ENCODE measurements at regions not wholly inside any gene's neighbourhood (a gene's known extent, or its start where the extent isn't known, plus 50 kb on each side); places are given as distances from the start of the nearest gene placed in this dataset.
"Not testable (repeated sequence)": the region's sequence is repeated elsewhere in the genome, so short reads cannot be mapped to it uniquely, and the experiment has no call there.

DNA sequence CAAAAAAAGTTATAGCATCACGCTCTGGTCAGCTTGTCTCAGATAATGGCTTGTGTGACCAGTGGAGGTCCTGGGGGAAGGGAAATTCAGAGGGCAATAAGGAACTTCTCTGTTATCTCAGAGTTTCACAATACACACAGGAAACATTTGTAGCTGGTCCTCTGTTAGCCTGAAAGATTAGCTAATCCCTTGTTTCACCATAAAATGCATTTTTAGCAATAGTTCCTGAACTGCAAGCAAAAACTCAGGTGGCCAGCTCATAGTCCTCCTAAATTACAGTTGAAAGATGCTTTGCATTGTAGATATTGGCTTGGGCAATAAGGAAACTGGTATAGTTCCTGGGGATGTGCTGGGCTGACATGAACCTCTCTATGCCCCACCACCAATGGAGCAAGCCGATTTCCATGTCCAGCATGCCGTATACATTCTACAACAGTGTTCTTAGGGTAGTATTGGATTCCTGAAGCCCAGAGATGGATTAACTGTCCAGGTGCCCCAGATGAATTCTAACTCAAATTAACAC is 141.5 kb upstream of the TBL1XR1 start:
- DNase-seq (ENCODE audit: low read depth in 2 of 2) = no peak

GRCh38 chr3:177339220-177339703 is 142.0 kb upstream of the TBL1XR1 start:
- not testable (repeated sequence) for DNase-seq (ENCODE audit: low read depth in 2 of 2)

DNA sequence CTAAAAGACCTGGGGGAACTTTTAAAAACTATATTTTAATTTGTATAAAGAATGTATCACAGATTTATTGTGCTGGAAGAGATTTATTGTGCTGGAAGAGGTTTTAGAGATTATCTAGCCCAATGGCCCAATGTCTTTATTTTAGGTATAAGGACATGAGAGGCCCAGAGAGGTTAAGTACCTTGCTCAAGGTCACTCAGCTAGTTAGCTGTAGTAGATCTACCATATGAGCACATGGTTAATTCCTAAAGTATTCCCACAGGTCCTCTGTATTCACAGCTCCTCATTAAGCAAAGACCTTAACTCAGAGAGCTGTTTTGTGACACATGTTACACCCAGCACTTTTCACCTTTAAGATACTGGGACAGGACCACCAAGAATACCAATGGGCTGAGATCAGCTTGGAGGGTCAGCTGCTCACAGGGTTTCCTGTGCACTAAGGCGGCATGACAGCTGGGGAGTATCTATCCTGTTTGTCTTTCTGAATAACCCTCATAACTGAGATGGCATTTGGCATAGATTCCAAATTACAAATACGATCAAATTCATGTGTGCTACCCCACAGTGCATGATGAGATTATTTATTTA is 143.1 kb upstream of the TBL1XR1 start:
- no peak for DNase-seq (ENCODE audit: low read depth in 2 of 2)

DNA sequence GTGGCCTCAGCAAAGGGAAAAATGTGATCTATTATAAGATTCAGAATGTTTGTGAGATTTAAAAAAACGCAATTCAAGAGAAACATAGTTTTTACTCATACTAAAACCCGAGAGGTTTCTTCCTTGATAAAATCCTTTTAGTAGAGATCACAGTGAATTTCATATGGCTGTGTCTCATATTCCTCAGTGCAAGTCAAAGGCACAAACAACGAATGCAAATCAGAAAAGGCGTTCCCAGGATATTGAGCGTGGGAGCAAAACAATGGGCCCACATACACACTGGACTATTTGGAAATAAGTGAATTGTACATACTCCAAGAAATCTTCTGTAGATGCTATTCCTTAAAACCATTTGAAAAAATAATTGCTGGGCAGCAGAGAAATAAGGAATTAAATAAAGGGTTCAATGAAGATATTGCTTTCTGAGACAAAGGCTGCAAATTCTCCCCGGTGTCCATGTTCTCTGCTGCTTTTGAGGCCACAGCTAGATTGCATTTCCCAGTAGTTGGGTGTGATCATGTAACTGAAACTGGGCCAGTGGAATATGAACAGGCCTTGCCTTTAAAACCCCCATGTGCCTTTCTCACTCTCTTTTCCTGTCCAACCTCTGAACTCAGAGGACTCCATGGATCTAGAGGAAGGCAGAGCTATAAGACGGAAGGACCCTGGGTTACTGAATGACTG is 144.6 kb upstream of the TBL1XR1 start:
- DNase-seq (ENCODE audit: low read depth in 2 of 2) = no peak

- no peak for DNase-seq (ENCODE audit: low read depth in 2 of 2)
Measured at GRCh38 chr3:177343122-177343625, 145.9 kb upstream of the TBL1XR1 start.

DNA sequence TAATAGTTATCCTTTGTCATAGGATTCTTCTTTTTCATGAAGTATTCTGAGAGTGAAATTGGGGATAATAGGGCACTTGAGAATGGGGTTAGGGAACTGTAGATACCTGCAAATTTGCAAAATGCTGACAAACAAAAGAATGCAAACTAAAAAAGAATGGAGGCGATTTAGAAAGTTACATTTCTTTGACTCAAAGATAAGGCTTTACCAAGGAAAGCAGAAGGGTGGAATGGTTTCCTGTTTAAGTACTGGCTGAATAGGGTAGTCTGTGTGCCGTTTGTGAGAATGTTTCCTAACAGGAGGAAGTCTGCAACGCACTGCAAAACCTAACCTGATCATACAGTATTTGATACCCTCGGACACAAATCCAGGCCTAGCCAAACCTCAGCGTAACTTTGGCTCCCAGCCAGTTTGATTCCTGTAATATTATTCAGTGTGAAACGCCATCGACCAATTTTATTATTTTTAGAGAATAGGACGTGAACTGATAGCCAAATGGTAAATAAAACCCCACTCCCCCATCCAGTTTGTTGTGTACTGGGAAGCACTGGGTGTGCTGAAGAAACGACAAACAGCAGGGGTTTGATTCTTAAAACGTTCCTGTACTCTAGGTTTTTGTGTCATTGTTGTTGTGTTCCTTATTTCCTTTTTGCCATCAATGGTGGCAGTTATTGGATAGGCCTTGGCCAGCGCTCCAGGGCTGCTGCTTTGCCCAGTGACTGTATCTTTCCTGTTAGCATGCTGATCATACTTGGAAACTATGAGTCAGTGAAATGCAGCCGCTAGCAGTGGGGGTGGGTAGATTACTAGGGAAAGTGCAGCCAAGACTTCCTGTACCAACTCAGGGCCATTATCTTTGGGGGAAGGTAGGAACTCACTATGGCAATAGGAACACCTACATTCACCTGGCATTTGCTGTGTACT is 148.0 kb upstream of the TBL1XR1 start:
- DNase-seq (ENCODE audit: low read depth in 2 of 2) = peak; percentile 40 to 43

DNA sequence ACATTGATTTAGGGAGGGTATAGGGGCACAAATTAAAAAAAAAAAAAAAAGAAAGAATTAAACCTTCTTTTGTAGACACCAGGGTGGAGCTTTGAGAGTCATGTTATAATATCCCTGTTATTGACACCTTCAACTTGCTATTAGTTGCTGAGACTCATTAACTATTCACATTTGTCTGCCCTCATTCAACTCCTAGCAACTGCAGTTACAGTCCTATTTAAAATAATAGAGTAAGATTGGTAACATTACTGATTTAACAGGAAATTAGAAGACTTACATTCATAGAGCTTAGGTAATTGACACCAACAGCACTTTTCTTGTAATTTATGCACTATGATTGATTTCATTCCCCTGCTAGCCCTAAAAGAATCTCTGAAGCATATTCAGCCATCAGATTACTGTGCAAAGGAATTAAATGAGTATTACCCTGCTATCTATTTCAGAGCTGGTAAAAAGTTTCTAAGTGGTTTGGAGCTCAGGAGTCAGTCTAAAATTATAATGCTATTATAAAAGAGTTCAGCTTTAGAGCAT is 148.8 kb upstream of the TBL1XR1 start:
- no peak for DNase-seq (ENCODE audit: low read depth in 2 of 2)

DNA sequence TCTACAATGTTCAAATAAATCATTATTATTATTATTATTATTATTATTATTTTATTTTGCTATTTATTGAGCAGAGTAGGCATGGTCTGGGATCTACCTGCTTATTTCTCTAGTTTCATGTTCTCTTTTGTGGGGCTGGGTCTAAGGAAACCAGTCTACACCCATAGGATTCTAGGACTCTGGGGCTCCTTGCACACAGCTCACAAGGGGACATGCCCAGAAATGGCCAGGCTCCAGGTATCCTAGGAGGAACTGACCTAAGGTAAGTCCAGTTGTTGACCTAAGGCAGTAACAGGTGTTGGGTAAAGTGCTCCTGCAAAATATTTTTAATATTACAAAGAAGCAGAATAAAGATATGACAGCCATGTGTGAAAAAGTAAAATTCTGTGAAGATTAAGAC is 149.6 kb upstream of the TBL1XR1 start:
- DNase-seq (ENCODE audit: low read depth in 2 of 2) = no peak

GRCh38 chr3:177347611-177348010 is 150.3 kb upstream of the TBL1XR1 start:
- no peak for DNase-seq (ENCODE audit: low read depth in 2 of 2)

GRCh38 chr3:177348974-177349373 is 151.7 kb upstream of the TBL1XR1 start:
- no peak for DNase-seq (ENCODE audit: low read depth in 2 of 2)

DNA sequence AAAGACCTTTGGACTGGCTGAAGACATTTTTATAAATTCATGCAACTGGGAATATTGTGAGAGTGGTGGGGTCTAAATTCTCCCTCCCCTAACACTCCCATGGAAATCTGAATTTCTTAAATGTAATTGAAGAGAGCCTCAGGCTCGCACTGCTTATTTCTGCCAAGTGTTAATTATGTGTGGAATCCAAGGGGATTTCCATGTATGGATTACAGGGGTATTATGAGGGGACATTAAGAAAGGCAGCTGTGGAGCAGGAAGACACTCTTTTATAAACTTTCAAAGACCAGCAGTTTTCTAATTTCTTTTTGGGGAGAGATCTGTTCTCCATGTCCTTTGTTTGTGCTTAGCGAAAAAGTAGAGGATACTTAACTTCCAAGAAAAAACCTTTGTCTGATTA is 152.1 kb upstream of the TBL1XR1 start:
- no peak for DNase-seq (ENCODE audit: low read depth in 2 of 2)

DNA sequence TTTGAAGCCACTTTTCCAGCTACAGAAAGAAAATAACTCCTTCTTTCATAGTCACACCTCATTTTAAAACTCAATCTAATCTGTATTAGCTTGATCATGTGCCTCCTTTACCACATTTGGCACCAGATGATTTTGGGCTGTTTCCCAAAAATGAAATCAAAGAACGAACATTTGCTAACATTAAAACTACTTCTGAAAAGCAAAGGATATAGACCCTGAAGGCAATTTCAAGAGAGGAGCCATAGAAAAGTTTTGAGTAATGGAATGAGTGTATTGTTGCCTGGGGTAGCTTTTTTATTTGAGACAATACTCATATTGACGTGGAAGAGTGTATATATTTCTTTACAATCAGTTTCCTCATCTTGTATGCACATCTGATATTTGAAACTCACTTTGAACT is 152.8 kb upstream of the TBL1XR1 start:
- DNase-seq (ENCODE audit: low read depth in 2 of 2) = no peak

DNA sequence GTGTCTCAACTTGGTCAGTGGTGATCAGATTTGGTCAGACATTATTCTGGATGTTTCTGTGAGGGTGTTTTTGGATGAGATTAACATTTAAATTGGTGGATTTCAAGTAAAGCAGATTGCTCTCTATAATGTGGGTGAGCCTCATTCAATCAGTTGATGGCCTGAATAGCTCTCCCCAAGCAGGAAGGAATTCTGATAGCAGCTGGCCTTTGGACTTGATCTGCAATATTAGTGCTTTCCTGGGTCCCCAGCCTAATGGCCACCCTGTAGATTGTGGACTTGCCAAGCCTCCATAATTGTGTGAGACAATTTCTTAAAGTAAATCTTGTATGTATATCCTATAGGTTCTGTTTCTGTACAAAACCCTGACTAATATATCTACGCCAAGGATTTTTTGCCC is 153.9 kb upstream of the TBL1XR1 start:
- no peak for DNase-seq (ENCODE audit: low read depth in 2 of 2)

DNA sequence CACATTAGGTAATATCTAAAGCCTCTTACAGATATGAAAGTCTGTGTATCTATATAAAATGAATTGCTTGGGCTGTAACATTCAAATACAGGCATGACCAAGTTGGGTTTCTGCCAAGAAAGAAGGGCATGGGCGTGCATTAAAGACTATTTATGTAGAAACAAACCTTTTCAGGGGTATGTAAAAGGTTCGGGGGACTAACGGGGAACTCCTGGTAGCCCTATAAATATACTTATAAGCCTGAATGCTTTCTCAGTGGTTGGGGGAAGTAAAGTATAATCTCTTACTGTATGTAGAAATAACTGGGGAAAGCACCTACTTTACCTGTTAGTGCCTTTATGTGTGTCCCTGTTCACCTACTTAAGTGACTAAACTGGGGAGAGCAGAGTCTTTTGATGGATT is 154.5 kb upstream of the TBL1XR1 start:
- DNase-seq (ENCODE audit: low read depth in 2 of 2) = no peak

DNA sequence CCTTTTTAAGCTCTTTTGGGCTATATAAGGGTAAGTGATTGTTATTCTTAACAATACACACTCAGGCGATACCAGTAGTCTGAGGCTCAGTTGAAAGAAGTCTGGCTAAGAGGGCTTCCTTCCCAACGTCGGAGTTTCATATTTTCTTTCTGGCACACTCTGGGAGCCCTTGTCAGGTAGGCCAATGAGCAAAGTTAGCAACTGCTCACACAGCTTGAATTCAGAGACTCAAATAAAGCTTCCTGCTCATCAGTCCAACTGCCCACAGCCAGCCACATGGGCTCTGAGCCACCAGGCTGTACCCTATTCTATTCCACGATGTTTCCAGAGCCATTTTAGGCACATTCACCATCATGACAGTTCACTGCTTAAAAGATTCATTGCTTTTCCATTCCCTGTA is 155.1 kb upstream of the TBL1XR1 start:
- DNase-seq (ENCODE audit: low read depth in 2 of 2) = no peak

- no peak for DNase-seq (ENCODE audit: low read depth in 2 of 2)
Measured at GRCh38 chr3:177353140-177353539, 155.9 kb upstream of the TBL1XR1 start.

GRCh38 chr3:177353879-177354278 is 156.6 kb upstream of the TBL1XR1 start:
- not testable (repeated sequence) for DNase-seq (ENCODE audit: low read depth in 2 of 2)

- no peak for DNase-seq (ENCODE audit: low read depth in 2 of 2)
Measured at GRCh38 chr3:177354466-177354865, 157.2 kb upstream of the TBL1XR1 start.

GRCh38 chr3:177356113-177356512 is 158.8 kb upstream of the TBL1XR1 start:
- DNase-seq (ENCODE audit: low read depth in 2 of 2) = no peak

DNA sequence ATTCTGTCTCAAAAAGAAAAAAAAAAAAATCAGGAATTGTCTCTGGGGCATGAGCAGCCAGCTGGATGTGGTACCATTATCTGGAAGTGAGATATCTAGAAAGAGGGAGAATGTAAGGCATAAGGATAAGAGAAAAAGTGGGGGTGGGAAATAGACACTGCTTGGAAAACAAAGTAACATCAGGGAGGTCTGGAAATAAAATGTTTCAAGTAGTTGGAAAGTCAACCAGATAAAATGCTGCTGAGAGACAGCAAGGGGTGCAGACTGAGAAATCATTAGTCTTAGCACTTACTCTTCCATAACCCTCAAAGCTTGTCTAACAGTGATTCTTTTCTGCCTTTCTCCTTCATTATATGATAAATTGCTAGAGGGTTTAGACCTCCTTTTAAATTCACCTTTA is 159.7 kb upstream of the TBL1XR1 start:
- no peak for DNase-seq (ENCODE audit: low read depth in 2 of 2)

DNA sequence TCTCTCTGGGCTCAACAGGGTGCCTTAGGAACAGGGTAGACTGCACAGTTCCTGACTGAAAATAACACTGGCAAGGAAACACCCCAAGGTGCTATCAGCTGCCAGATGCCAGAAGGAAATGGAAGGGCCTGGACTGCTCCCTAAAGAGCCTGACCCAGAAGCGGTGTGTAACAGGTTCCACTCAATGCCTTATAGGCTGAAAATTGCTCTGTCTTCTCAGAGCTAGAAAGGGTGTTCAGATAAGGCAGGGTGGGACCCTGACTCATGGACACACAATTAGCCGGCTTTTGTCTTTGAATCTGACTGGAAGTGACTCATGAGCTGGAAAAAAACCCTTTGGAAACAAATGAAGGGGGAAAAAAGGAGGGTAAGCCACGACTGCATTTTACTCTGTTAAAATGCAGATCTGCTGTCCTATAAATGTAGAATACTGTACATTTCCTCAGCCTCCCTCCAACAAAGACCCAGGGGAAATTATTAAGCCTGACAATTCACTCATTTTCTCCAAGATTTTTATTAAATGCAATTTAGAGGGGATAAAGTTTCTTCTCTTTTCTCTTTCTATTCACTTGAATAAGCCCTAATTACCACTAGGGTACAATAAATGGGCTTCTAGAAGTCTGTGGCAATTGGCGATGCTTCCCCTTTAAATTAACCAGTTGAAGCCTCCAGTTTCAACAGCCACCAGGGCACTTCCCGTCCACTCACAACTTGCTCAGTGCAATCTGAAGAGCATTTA is 160.2 kb upstream of the TBL1XR1 start:
- DNase-seq (ENCODE audit: low read depth in 2 of 2) = no peak

Data from stimulated activated CD8-positive, alpha-beta memory T cell treated with anti-CD3 and anti-CD28 coated beads, Interleukin-2, amount 100 ng/mL, for 48 hours (primary cell).